Astrocyte (in vitro differentiated cells and primary cell): ENCODE measurements at regions not wholly inside any gene's neighbourhood (a gene's known extent, or its start where the extent isn't known, plus 50 kb on each side); places are given as distances from the start of the nearest gene placed in this dataset.
"Not testable (repeated sequence)": the region's sequence is repeated elsewhere in the genome, so short reads cannot be mapped to it uniquely, and the experiment has no call there.

ENCODE experiments used
- DNase-seq: peaks from one replicate; pipeline ENCODE4 v3.0.0-alpha.2; 2010; ENCODE audit warnings: low read depth
- FAIRE-seq: peaks from 2 replicates; lab custom pipeline; 2011; peaks lifted over from hg19 to GRCh38; lab: Jason Lieb, UNC
- H2AFZ ChIP-seq: 2 replicates; pipeline ENCODE4 v1.6.0; 2012; ENCODE audit warnings: low read depth, low read length, inconsistent platforms
- H3K27ac ChIP-seq: 2 replicates; pipeline ENCODE4 v1.5.1; 2011; ENCODE audit warnings: low read depth, low read length, inconsistent platforms
- H3K27me3 ChIP-seq: 2 replicates; pipeline ENCODE4 v1.6.0; 2011; ENCODE audit warnings: low read length, inconsistent platforms; ENCODE audit not compliant: insufficient read depth
- H3K36me3 ChIP-seq: 2 replicates; pipeline ENCODE4 v1.5.1; 2011; ENCODE audit warnings: low read length, inconsistent platforms; ENCODE audit not compliant: insufficient read depth
- H3K4me1 ChIP-seq: 2 replicates; pipeline ENCODE4 v1.5.1; 2011; ENCODE audit warnings: low read length, inconsistent platforms; ENCODE audit not compliant: insufficient read depth
- H3K4me2 ChIP-seq: 2 replicates; pipeline ENCODE4 v1.6.0; 2012; ENCODE audit warnings: low read length, inconsistent platforms
- H3K4me3 ChIP-seq: 2 replicates; pipeline ENCODE4 v1.5.1; 2011; ENCODE audit warnings: low read depth, mild to moderate bottlenecking, low read length, inconsistent platforms; ENCODE audit not compliant: insufficient read depth
- H3K79me2 ChIP-seq: 2 replicates; pipeline ENCODE4 v1.6.0; 2012; ENCODE audit warnings: mild to moderate bottlenecking, low read length, inconsistent platforms; ENCODE audit not compliant: insufficient read depth
- H3K9ac ChIP-seq: 2 replicates; pipeline ENCODE4 v1.6.0; 2012; ENCODE audit warnings: mild to moderate bottlenecking, low read length, inconsistent platforms
- H3K9me3 ChIP-seq: 2 replicates; pipeline ENCODE4 v1.5.1; 2012; ENCODE audit warnings: low read depth, mild to moderate bottlenecking, low read length, inconsistent platforms; ENCODE audit not compliant: insufficient read depth
- H4K20me1 ChIP-seq: 2 replicates; pipeline ENCODE4 v1.6.0; 2012; ENCODE audit warnings: low read length, inconsistent platforms; ENCODE audit not compliant: insufficient read depth
- H3K27ac Mint-ChIP-seq: one replicate; pipeline ENCODE4 v1.8.0; 2021; ENCODE audit warnings: mild to moderate bottlenecking, mixed read lengths; ENCODE audit not compliant: unreplicated experiment
- H3K27me3 Mint-ChIP-seq: one replicate; pipeline ENCODE4 v1.8.0; 2021; ENCODE audit warnings: low read depth, mixed read lengths; ENCODE audit not compliant: unreplicated experiment
- H3K36me3 Mint-ChIP-seq: one replicate; pipeline ENCODE4 v1.8.0; 2021; ENCODE audit warnings: low read depth, mixed read lengths; ENCODE audit not compliant: unreplicated experiment
- H3K4me1 Mint-ChIP-seq: one replicate; pipeline ENCODE4 v1.8.0; 2021; ENCODE audit warnings: low read depth, mixed read lengths; ENCODE audit not compliant: unreplicated experiment
- H3K4me3 Mint-ChIP-seq: one replicate; pipeline ENCODE4 v1.8.0; 2021; ENCODE audit warnings: mild to moderate bottlenecking, moderate library complexity, mixed read lengths; ENCODE audit not compliant: unreplicated experiment
- H3K9me3 Mint-ChIP-seq: one replicate; pipeline ENCODE4 v1.8.0; 2021; ENCODE audit warnings: mild to moderate bottlenecking, mixed read lengths; ENCODE audit not compliant: unreplicated experiment
- EZH2 ChIP-seq: IDR thresholded peaks from 2 replicates; pipeline ENCODE4 v1.6.1; 2012; ENCODE audit warnings: mild to moderate bottlenecking, low read length, inconsistent platforms; ENCODE audit not compliant: insufficient read depth
- TF ChIP-seq, protein P1 (sequence below): IDR thresholded peaks from 2 replicates; pipeline ENCODE4 v1.5.1; 2011; ENCODE audit warnings: low read depth, mild to moderate bottlenecking, inconsistent platforms, low read length, moderate library complexity; ENCODE audit not compliant: insufficient read depth

DNA sequence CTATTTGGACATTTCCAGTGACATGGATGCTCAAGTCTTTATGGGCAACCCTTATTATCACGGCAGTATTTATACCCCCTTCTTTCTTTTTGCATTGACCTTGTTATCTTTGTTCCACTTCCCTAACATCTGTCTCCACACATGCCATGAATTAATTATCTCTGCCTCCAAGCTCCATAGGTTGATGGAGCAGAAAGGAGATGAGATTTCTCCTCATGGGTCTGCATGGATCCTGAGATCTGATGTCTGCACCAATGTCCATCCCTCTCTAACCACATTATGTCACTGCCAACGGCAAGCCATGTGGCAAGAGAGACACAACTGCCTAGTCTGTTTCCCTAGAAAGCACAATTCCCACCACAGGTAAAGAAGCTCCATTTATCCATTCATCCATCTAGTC is 416.8 kb upstream of the ASIC2 start:
- Histone ChIP-seq H3K36me3 (no peaks in the 10 kb centered on the region), H2AFZ (no peak overlapping the region), H3K27me3 (no peaks in the 10 kb centered on the region), H3K27ac (no peak overlapping the region), H3K4me1 (no peaks in the 10 kb centered on the region), H3K79me2 (no peaks in the 10 kb centered on the region), H3K9me3 (no peaks in the 10 kb centered on the region), H3K9ac (no peak overlapping the region), H4K20me1 (no peaks in the 10 kb centered on the region), H3K4me3 (no peak overlapping the region), H3K4me2 (no peak overlapping the region)
- TF ChIP-seq EZH2, result no peak
- TF ChIP-seq, protein P1, sequence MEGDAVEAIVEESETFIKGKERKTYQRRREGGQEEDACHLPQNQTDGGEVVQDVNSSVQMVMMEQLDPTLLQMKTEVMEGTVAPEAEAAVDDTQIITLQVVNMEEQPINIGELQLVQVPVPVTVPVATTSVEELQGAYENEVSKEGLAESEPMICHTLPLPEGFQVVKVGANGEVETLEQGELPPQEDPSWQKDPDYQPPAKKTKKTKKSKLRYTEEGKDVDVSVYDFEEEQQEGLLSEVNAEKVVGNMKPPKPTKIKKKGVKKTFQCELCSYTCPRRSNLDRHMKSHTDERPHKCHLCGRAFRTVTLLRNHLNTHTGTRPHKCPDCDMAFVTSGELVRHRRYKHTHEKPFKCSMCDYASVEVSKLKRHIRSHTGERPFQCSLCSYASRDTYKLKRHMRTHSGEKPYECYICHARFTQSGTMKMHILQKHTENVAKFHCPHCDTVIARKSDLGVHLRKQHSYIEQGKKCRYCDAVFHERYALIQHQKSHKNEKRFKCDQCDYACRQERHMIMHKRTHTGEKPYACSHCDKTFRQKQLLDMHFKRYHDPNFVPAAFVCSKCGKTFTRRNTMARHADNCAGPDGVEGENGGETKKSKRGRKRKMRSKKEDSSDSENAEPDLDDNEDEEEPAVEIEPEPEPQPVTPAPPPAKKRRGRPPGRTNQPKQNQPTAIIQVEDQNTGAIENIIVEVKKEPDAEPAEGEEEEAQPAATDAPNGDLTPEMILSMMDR, result no peak
- Mint-ChIP-seq H3K27me3 (peaks cover 23% of the 10 kb centered on the region), H3K27ac (no peak overlapping the region), H3K36me3 (no peaks in the 10 kb centered on the region), H3K9me3 (no peaks in the 10 kb centered on the region), H3K4me3 (no peak overlapping the region), H3K4me1 (no peaks in the 10 kb centered on the region)
- DNase-seq (no peak), FAIRE-seq (no peak)

DNA sequence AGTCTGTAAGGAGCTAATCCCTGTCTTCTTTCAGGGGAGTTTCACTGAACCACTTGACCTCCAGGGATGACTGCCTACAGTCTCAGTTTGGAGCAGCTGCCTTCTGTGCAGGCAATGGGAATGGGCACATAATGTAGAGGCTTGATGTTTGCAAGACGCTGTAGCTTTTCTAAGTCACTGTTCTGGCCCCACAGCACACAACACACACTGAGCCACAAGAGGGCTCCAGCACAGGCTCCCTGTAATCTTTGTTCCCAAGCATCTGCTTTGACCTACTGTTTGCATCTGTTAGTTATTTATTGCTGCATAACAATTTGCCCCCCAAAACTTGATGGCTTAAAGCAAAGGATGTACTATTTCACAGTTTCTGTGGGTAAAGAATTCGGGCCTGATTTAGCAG is 419.0 kb upstream of the ASIC2 start:
- Histone ChIP-seq H2AFZ (no peak overlapping the region), H3K27ac (no peak overlapping the region), H3K27me3 (no peaks in the 10 kb centered on the region), H3K4me1 (no peaks in the 10 kb centered on the region), H3K9me3 (no peaks in the 10 kb centered on the region), H3K4me3 (no peak overlapping the region), H3K9ac (no peak overlapping the region), H3K79me2 (no peaks in the 10 kb centered on the region), H3K36me3 (no peaks in the 10 kb centered on the region), H3K4me2 (no peak overlapping the region), H4K20me1 (no peaks in the 10 kb centered on the region)
- DNase-seq (no peak), FAIRE-seq (no peak)
- Mint-ChIP-seq H3K4me3 (no peak overlapping the region), H3K9me3 (no peaks in the 10 kb centered on the region), H3K36me3 (no peaks in the 10 kb centered on the region), H3K27me3 (peaks cover 35% of the 10 kb centered on the region), H3K27ac (no peak overlapping the region), H3K4me1 (no peaks in the 10 kb centered on the region)
- TF ChIP-seq, protein P1, result no peak
- TF ChIP-seq EZH2, result no peak

DNA sequence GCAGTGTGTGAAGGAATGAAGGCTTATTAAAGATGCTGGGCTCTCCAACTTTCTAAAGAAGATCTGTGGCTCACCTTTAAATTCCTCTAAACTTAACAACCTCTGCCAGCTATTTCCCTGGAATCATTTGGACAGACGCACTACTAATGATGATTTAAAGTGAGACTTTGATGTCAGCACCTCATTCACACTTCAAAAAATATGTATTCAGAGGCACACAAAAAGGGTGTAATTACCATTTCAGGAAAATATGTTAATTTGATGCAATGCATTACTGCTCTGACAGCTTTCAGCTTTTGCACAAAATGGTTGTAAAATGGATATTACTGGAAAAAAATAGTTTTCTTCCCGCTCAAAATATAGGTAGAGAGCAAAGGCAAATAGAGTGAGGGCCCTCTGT is 423.9 kb upstream of the ASIC2 start:
- H3K27ac Mint-ChIP-seq, result no peak overlapping the region

DNA sequence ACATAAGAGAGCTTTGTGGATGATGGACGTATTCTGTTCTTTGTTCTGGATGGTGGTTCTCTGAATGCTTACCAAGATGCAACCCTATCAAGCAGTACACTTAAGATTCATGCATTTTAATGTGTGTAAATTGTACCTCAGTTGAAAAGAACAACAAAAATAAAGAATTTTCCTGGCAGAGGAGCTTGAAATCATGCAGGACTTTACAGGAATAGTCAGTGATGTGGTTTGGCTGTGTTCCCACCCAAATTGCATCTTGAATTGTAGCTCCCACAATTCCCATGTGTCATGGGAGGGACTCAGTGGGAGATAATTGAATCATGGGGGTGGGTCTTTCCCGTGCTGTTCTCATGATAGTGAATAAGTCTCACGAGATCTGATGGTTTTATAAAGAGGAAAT is 430.6 kb upstream of the ASIC2 start:
- peaks cover 41% of the 10 kb centered on the region for H3K27me3 Mint-ChIP-seq
- H3K9me3 ChIP-seq, H3K27me3 ChIP-seq, H3K9me3 Mint-ChIP-seq, H3K27ac ChIP-seq, FAIRE-seq, H3K36me3 ChIP-seq, H3K9ac ChIP-seq, H3K36me3 Mint-ChIP-seq, H3K27ac Mint-ChIP-seq, H3K79me2 ChIP-seq, H3K4me3 Mint-ChIP-seq, DNase-seq, H3K4me3 ChIP-seq, H3K4me1 Mint-ChIP-seq, H4K20me1 ChIP-seq, H3K4me1 ChIP-seq, H2AFZ ChIP-seq, H3K4me2 ChIP-seq: not testable (repeated sequence)

More for the DNA sequence above, 423.9 kb upstream of the ASIC2 start:
- Histone ChIP-seq H4K20me1 (no peaks in the 10 kb centered on the region), H3K36me3 (no peaks in the 10 kb centered on the region), H3K27me3 (no peaks in the 10 kb centered on the region), H3K9ac (no peak overlapping the region), H3K9me3 (no peaks in the 10 kb centered on the region), H3K4me1 (no peaks in the 10 kb centered on the region), H3K4me3 (no peak overlapping the region), H3K27ac (no peak overlapping the region), H3K4me2 (no peak overlapping the region), H3K79me2 (no peaks in the 10 kb centered on the region), H2AFZ (no peak overlapping the region)
- TF ChIP-seq EZH2, result no peak
- TF ChIP-seq, protein P1, result no peak
- FAIRE-seq (no peak), DNase-seq (no peak)
- H3K4me3 Mint-ChIP-seq, result no peak overlapping the region
- H3K36me3 Mint-ChIP-seq, result no peaks in the 10 kb centered on the region
- H3K27me3 Mint-ChIP-seq, result peaks cover 24% of the 10 kb centered on the region
- peaks cover 2% of the 10 kb centered on the region for H3K9me3 Mint-ChIP-seq
- H3K4me1 Mint-ChIP-seq, result no peaks in the 10 kb centered on the region
